GM19035 (cell line): ENCODE measurements at regions not wholly inside any gene's neighbourhood (a gene's known extent, or its start where the extent isn't known, plus 50 kb on each side); places are given as distances from the start of the nearest gene placed in this dataset.
A peak's percentile ranks its signal among the peaks of the same experiment; 100 is the strongest.

Experiments
- ATAC-seq: cut with Tn5 transposase; IDR thresholded peaks from one replicate; pipeline ENCODE4 v1.9.1; 2021; ENCODE audit not compliant: unreplicated experiment

GRCh38 chr18:22839340-22839821, 93.7 kb upstream of the RBBP8 start:
- peak; percentile 35 for ATAC-seq

- ATAC-seq: no peak
Observed at GRCh38 chr18:22840606-22841144, 92.5 kb upstream of the RBBP8 start.

DNA sequence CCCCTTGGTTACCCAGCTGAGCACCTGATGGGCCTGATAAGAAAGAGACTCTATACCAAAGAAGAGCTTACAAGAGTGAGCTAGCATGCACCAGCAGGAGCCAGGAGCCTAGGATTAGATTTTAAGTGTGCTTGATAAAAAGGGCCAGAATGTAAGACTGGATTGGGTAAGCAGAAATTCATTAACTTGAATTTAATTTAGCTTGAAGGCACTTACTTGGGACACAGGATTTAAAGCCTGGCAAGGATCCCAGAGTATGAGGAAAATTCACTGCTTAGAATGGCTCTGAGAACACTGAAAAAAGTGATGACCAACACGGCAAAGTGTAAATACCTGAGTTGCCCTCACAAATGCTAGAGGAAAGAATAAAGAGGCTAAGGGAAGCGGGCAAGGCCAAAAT, 91.3 kb upstream of the RBBP8 start:
- no peak for ATAC-seq

DNA sequence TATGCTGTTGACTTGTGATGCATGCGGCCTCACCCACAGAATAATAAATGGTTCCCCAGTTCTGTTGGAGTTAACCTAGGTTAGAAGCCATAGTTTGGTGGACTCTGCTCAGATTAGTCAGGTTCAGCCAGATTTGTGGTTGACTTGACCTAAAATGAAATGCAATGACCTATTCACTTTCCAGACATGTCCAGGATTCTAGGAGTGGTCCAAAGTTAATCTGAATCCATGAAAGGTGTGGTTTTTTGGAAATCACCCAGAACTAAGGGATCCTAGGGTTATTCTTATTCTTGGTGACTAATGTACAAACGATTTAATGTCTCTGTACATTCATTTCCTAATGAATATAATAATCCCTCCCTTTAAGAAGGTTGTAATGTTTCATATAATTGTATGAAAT, 88.9 kb upstream of the RBBP8 start:
- ATAC-seq: no peak

DNA sequence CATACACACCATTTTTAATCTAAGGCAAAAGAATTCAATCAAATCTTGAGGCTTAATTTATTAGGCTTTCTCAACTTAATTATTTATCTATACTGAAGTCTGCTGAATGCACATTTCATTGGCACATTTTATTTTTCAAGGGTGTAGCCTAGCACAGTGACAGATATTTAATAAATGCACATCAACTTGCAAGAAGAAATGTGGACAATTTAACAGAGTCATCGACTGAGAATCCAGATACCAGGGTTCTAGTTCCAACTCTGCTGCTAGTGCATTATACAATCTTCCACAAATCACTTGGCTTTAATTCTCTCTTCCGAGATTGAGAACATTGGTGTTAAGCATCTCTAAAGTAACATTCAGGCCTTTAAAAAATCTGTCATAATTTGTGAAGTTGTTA, 88.5 kb upstream of the RBBP8 start:
- ATAC-seq: no peak

DNA sequence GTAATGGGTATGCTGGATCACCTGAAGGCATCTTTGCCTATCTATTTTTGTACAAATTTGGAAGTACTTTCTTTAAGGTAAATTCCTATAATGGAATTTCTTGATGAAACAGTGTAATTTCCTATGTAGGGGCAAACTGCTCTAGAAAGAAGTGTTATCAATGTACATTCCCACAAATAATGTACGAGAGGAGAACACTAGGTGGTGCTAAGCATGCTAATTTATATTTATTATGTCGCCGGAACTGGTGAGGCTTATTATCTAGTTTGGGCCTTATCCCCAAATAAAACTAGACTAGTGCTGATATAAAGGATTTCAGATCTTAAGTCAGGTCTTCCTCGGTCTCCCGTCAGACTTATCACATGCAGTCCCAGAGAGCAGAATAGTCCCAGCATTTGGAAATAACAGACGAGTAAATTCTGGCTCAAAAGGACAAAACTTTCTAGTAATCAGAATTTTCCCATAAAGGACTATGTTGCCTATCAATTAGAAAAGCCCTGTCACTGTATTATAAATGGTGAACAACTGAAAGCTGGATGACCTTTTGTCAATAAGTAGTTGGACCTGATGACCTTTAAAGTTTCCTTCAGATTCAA, 86.9 kb upstream of the RBBP8 start:
- ATAC-seq: no peak

DNA sequence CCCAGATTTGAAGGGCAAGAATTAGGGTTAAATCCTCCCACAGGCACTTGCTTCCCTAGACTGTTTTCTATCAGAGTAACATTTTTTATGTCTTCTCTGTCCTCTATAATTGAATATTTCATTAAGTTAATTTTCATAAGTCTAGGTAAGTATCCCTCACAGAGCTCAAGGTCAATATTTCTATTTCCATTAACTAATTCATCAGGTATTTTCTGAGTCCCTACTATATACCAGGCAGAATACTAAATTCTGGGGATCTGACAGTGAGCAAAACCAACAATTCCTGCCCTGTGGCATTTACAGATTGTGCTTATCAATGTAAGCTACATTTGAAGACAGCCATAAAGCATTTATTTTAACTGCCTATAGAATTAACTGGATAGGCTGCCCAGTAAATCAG, 86.4 kb upstream of the RBBP8 start:
- ATAC-seq: no peak

GRCh38 chr18:22847392-22847791, 85.7 kb upstream of the RBBP8 start:
- ATAC-seq: no peak

DNA sequence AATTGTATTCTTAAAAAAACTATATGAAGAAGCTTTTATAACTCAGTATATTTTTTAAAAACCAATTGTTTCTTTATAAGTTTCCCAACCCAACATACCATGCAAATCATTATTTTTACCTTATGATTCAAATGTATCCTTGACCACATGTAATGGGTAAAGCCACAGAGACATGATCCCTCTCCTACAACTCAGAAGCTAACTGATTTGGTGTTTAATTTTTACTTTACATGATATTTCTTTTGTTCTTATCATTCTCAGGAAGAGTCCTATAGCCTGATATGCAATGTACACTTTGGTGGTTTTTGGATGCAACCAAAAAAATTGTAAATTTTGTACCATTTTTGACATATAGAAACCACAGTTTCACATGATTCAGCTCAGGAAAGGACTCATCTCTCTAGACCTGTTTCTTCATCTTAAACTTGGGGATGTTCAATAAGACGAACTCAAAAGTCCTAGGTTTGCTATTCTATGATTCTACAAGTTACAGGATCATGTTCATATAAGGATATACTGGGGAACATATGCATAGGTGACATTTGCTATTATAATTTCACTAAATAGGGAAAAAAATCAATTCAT, 85.2 kb upstream of the RBBP8 start:
- ATAC-seq: no peak

DNA sequence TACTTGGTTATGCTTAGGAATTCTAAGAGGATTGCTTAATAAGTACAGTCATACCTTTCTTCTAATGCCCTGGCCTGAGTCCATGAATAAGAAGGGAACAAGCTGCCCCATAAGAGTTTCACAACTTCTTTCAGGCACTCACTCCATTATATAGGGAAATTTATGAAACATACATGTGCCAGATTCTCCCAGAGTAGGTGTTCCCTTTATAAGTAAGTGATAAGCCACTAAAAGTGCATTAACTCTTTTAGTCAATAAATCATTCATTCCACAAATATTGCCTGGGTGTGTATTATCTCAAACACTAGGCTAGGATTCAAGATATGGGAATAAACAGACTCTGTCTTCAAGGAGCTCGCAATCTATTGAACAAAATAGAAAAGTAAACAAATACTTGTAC, 84.5 kb upstream of the RBBP8 start:
- no peak for ATAC-seq

DNA sequence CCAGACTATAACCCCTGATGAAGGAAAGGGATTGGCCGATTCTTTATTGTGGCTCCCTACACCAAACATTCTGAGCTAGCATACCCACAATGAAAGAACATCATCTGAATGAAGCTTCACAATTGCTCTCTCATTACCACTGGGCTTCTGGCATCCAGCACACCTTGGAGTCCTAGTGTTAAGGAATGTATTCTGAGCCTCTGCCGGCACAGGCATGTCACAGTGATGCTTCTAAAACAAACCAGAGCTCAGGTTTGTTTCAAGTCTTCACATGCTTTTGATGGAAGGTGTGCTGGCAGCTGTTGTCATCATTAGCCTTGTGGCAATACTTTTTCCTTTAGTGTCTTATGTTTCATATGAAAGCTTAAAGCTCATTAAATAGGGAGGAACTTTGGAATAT, 76.3 kb upstream of the RBBP8 start:
- no peak for ATAC-seq

DNA sequence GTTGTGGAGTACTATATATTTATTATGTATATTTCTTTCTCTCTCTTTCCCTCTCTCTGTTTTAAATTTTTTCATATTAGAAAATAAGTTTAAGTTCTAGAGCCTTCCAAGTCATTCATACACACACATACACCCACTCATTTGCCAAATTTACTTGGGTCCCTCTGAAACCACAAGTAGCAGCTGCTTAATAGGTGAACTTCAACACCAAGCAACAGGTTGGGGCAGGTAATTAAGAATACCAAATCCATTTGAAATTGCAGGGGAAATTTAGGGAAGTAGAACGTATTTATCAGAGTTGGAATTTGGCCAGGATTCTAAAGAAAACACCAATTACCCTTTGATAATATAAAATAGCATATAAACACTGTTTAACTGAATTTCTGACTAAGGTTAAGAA, 75.0 kb upstream of the RBBP8 start:
- no peak for ATAC-seq

DNA sequence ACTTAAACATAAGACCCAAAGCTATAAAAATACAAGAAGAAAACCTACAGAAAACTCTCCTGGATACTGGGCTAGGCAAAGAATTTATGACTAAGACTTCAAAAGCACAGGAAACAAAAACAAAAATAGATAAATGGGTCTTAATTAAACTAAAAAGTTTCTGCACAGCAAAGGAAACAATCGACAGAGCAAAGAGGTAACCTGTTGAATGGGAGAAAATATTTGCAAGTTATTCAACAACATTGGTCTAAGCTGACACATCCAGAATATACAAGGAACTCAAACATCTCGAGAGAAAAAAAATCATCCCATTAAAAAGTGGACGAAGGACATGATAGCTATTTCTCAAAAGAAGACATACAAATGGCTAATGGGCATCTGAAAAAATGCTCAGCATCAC, 72.3 kb upstream of the RBBP8 start:
- no peak for ATAC-seq

DNA sequence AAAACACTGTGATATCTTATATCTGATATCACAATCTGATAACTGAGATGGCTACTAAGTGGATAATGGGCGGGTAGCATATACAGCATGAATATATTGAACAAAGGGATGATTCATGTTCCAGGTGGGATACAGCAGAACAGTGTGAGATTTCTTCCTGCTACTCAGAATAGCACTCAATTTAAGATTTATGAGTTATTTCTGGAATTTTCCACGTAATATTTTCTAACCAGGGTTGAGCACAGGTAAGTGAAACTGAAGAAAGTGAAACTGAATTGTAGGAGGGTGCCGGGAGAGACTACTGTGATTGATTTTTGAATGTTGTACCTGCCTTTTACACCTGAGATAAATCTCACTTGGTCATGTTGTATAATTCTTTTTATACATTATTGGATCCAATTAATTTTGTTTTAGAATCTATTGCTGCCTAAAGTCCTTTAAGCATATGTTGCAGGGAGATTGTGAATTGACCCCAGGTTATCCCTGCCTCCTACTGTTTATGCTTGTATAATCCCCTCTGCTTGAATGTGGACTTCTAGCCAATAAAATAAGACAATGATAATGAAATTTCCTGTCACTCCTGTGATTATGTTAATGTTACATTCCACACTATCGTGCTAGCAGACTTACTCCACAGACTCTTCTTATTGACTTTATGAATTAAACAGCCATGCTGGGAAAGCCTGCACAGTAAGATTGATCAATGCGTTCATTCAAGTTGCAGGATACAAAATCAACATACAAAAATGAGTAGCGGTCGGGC, 67.6 kb upstream of the RBBP8 start:
- no peak for ATAC-seq

- ATAC-seq: no peak
Observed at GRCh38 chr18:22868831-22869230, 64.3 kb upstream of the RBBP8 start.

DNA sequence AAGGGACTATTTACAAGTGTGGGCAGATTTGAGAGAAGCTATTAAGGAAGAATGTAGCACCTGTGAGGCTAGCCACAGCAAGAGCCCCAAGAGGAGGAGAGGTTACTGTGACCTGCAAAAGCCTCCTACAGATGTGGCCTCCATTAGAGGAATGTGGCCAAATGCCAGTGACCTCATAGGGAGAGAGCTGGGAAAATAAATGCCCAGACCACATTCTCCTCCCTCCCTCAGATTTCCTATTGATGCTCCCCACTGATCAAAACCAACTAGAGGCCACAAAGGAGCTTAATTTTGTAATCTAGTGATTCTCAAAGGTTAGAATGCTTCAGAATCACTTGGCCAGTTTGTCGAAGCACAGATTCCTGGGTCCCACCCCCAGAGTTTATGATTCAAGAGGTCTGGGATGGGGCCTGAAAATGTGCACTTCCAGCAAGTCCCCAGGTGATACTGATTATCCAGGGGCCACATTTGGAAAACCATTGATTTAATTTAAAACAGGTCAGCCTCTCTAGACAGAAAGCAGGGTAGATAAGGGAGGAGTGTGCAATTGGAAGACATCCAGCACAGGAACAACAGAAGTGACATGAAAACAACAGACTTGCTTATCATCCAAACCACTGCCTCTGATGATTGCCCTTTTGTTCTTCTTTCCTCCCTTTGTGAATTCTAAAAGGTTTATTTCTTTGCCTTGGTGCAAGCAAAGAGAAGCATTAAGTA, 61.2 kb upstream of the RBBP8 start:
- no peak for ATAC-seq

DNA sequence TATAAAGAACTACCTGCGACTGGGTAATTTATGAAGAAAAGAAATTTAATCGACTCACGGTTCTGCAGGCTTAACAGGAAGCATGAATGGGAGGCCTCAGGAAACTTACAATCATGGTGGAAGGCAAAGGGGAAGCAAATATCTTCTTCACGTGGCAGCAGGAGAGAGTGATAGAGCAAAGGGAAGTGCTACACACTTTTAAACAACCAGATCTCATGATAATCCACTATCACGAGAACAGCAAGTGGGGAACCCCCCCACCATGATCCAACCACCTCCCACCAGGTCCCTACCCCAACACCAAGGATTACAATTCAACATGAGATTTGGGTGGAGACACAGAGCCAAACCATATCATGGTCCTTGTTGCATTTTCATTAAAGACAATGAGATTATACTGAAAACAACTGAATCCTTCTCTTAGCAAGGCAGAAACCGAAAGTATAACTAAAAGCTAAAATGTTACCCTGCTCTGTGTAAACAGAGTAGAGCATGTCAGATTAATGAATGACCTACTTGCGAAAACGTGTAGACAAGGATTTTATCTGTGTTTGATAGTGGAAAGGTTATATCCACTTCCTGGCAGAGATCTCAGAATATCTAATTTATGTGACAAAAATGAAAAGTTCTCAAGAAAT, 60.1 kb upstream of the RBBP8 start:
- ATAC-seq: peak; percentile 78

DNA sequence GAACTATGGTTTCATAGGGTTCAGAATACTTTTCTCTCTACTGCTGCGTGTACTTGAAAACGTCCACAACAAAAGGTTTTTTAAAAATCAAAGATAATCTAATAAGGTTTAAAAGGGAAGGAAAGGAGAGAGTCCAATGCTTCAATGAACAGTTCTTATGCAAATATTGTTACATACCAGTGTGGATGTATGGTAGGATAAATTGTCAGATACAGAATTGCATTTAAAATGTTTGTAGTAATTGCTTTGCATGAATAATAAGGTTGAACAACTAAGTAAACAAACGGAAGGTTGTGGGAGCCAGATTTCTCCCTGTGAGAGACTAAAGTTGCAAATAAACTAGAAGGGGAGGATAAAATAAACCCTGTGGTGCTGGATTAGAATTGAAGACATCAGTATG, 53.8 kb upstream of the RBBP8 start:
- no peak for ATAC-seq

GRCh38 chr18:22882084-22882483, 51.0 kb upstream of the RBBP8 start:
- no peak for ATAC-seq

GRCh38 chr18:22883179-22883578, 49.9 kb upstream of the RBBP8 start:
- no peak for ATAC-seq
